AG04450 (cell line): ENCODE measurements at regions not wholly inside any gene's neighbourhood (a gene's known extent, or its start where the extent isn't known, plus 50 kb on each side); places are given as distances from the start of the nearest gene placed in this dataset.

Experiments used
- CTCF ChIA-PET: fragments of 300-600, 350-600 bp; formaldehyde crosslinking; extraction: SDS; loops from one replicate; lab custom pipeline; 2022; ENCODE audit warnings: antibody characterized with exemption, inconsistent platforms; lab: Charles Lee
- POLR2A ChIA-PET: fragments of 350-600 bp; formaldehyde crosslinking; extraction: SDS; loops from one replicate; lab custom pipeline; 2021; ENCODE audit warnings: antibody characterized with exemption, inconsistent platforms; lab: Yijun Ruan, JAX
- DNase-seq: peaks from one replicate; pipeline ENCODE4 v3.0.0-alpha.2; 2011; ENCODE audit warnings: low read depth, low spot score
- H3K27ac ChIP-seq: one replicate; pipeline ENCODE4 v1.5.1; 2012; ENCODE audit warnings: low read depth, low read length, control low read depth
- H3K27me3 ChIP-seq: one replicate; pipeline ENCODE4 v1.6.0; 2012; ENCODE audit warnings: low read length; ENCODE audit not compliant: control insufficient read depth, insufficient read depth
- H3K4me3 ChIP-seq: 2 replicates; pipeline ENCODE4 v1.5.1; 2011; ENCODE audit warnings: mild to moderate bottlenecking, low read depth, low read length, control low read depth
- H3K9me3 ChIP-seq: 2 replicates; pipeline ENCODE4 v1.5.1; 2012; ENCODE audit warnings: low read length; ENCODE audit not compliant: control insufficient read depth, insufficient read depth
- CTCF ChIP-seq: IDR thresholded peaks from 2 replicates; pipeline ENCODE4 v1.5.1; 2011; ENCODE audit warnings: low read depth, low read length, control low read depth, inconsistent platforms

- CTCF ChIA-PET: interaction anchor here (1.3 kb wide), 1 partner anchor 8 kb away, joined by 4 read pairs; no protein-coding TSS in a partner anchor
Measured at GRCh38 chr18:40926679-40927078, 1028.4 kb upstream of the PIK3C3 start.

GRCh38 chr18:40925071-40925541 is 1029.9 kb upstream of the PIK3C3 start:
- DNase-seq: no peak
- H3K27ac ChIP-seq: no peak overlapping the region
- TF ChIP-seq CTCF: no peak
- CTCF ChIA-PET: no interaction called here
- no peaks in the 10 kb centered on the region for H3K27me3 ChIP-seq
- POLR2A ChIA-PET: no interaction called here
- no peaks in the 10 kb centered on the region for H3K9me3 ChIP-seq
- no peak overlapping the region for H3K4me3 ChIP-seq

More at GRCh38 chr18:40926679-40927078, 1028.4 kb upstream of the PIK3C3 start:
- POLR2A ChIA-PET: no interaction called here
- TF ChIP-seq CTCF: no peak
- Histone ChIP-seq H3K4me3 (no peak overlapping the region), H3K27ac (no peak overlapping the region), H3K9me3 (no peaks in the 10 kb centered on the region), H3K27me3 (no peaks in the 10 kb centered on the region)
- no peak for DNase-seq

DNA sequence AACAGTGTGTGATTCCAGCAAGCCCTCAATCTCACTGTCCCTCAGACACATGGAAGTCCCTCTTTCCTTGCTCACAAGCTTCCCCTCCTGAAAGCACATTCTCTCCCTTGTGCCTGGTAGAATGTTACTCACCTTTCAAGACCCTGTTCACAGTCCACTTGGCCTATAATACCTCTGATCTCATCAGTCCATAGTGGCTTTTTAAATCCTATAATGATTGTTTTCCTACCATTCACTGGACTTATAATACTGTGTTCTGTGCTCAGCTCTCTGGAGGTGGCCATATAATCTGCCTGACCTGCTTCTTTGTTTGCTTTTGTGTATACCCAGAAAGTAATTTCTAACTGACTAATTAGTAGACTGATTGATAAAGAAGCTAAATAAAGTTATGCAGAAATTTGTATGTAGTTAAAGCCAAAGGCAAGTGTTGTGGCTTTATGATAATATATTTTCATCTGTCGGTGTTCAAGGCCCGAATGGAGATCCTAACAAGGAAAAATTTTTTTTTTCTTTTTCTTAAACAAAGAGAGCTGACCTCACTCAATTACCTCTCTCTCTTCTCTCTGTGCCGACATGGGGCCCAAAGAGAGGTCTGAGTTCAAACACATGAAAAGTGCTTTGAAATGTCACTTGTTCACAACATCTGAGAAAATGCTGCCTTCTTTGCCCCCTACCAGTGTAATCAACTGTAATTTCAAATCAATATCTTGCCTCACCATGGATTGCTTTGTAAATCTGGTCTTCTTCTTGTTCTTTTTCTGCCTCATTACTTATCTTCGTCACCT is 1033.0 kb upstream of the PIK3C3 start:
- CTCF ChIA-PET: interaction anchor here (1.2 kb wide), 1 partner anchor 13 kb away, joined by 4 read pairs; no protein-coding TSS in a partner anchor
- Histone ChIP-seq H3K4me3 (no peak overlapping the region), H3K27me3 (no peaks in the 10 kb centered on the region), H3K27ac (no peak overlapping the region), H3K9me3 (no peaks in the 10 kb centered on the region)
- POLR2A ChIA-PET: no interaction called here
- TF ChIP-seq CTCF: no peak
- DNase-seq: no peak

GRCh38 chr18:40917056-40917455 is 1038.0 kb upstream of the PIK3C3 start:
- no peak for TF ChIP-seq CTCF
- no peak for DNase-seq
- POLR2A ChIA-PET: no interaction called here
- H3K4me3 ChIP-seq: no peak overlapping the region
- CTCF ChIA-PET: no interaction called here
- no peak overlapping the region for H3K27ac ChIP-seq
- H3K9me3 ChIP-seq: no peaks in the 10 kb centered on the region
- H3K27me3 ChIP-seq: no peaks in the 10 kb centered on the region

DNA sequence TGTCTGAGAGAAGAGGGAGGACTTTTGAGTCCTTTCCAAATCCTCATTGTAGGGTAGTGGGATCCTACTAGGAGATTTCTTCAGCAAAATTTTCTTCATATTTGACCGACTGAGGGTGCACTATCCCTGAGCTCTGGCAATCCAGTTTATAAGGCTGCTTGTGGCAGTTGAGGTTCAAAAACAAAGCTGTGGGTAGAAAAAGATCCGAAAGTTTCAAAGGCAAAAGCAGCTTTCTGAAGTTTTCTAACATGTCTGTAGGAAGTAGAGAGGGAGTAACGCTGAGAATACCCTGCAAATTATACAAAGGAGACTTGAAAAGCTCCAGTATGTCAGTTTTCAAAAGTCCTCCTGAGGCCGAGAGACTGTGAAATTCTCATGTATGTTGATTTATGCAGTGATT is 1039.3 kb upstream of the PIK3C3 start:
- CTCF ChIA-PET: no interaction called here
- no peak for DNase-seq
- TF ChIP-seq CTCF: no peak
- Histone ChIP-seq H3K9me3 (no peaks in the 10 kb centered on the region), H3K27ac (no peak overlapping the region), H3K27me3 (no peaks in the 10 kb centered on the region), H3K4me3 (no peak overlapping the region)
- POLR2A ChIA-PET: no interaction called here
